Ishikawa (cell line): ENCODE measurements at regions not wholly inside any gene's neighbourhood (a gene's known extent, or its start where the extent isn't known, plus 50 kb on each side); places are given as distances from the start of the nearest gene placed in this dataset.

Experiments
- CEBPB ChIP-seq: IDR thresholded peaks from 2 replicates; pipeline ENCODE4 v1.6.1; 2012
- CREB1 ChIP-seq: IDR thresholded peaks from 2 replicates; pipeline ENCODE4 v1.6.1; 2012; ENCODE audit warnings: low read depth
- EGR1 ChIP-seq: IDR thresholded peaks from 2 replicates; pipeline ENCODE4 v1.6.1; 2012
- EP300 ChIP-seq: IDR thresholded peaks from 2 replicates; pipeline ENCODE4 v1.6.1; 2012; ENCODE audit warnings: borderline replicate concordance
- FOXM1 ChIP-seq: IDR thresholded peaks from 2 replicates; pipeline ENCODE4 v1.6.1; 2012; ENCODE audit warnings: low read depth, borderline replicate concordance
- MAX ChIP-seq: IDR thresholded peaks from 2 replicates; pipeline ENCODE4 v1.6.1; 2012
- NFIC ChIP-seq: IDR thresholded peaks from 2 replicates; pipeline ENCODE4 v1.6.1; 2012
- RAD21 ChIP-seq: IDR thresholded peaks from 2 replicates; pipeline ENCODE4 v1.6.1; 2012; ENCODE audit warnings: low read depth
- REST ChIP-seq: IDR thresholded peaks from 2 replicates; pipeline ENCODE4 v1.6.1; 2012; ENCODE audit warnings: low read depth, mild to moderate bottlenecking
- TAF1 ChIP-seq: IDR thresholded peaks from 2 replicates; pipeline ENCODE4 v1.6.1; 2012; ENCODE audit warnings: low read depth, mild to moderate bottlenecking
- TCF12 ChIP-seq: IDR thresholded peaks from 2 replicates; pipeline ENCODE4 v1.6.1; 2012; ENCODE audit warnings: low read depth
- TEAD4 ChIP-seq: IDR thresholded peaks from 2 replicates; pipeline ENCODE4 v1.6.1; 2012
- USF1 ChIP-seq: IDR thresholded peaks from 2 replicates; pipeline ENCODE4 v1.6.1; 2012
- YY1 ChIP-seq: IDR thresholded peaks from 2 replicates; pipeline ENCODE4 v1.6.1; 2012; ENCODE audit warnings: low read depth
- ZBTB7A ChIP-seq: IDR thresholded peaks from 2 replicates; pipeline ENCODE4 v1.6.1; 2012; ENCODE audit warnings: low read depth

GRCh38 chr7:35992436-35992835 is 160.6 kb upstream of the EEPD1 start:
- no peak for TF ChIP-seq REST
- TF ChIP-seq TAF1, result no peak
- no peak for TF ChIP-seq FOXM1
- no peak for TF ChIP-seq EGR1
- no peak for TF ChIP-seq MAX

- TF ChIP-seq USF1, result no peak
Observed at GRCh38 chr7:35993113-35993512, 159.9 kb upstream of the EEPD1 start.

- TF ChIP-seq NFIC (no peak), MAX (no peak), EGR1 (no peak), TAF1 (no peak), CREB1 (no peak), REST (no peak), ZBTB7A (no peak), RAD21 (no peak), TCF12 (no peak), EP300 (no peak), FOXM1 (no peak), TEAD4 (no peak), YY1 (no peak)
Observed at GRCh38 chr7:35993676-35994606, 159.1 kb upstream of the EEPD1 start.

- TF ChIP-seq EP300 (no peak), TCF12 (no peak), FOXM1 (no peak), TAF1 (no peak), CEBPB (no peak), USF1 (no peak), TEAD4 (no peak), EGR1 (no peak), NFIC (no peak), CREB1 (no peak), ZBTB7A (no peak), MAX (no peak), REST (no peak), RAD21 (no peak), YY1 (no peak)
Observed at GRCh38 chr7:35995334-35995733, 157.7 kb upstream of the EEPD1 start.
